ENCODE measurements at regions not wholly inside any gene's neighbourhood (a gene's known extent, or its start where the extent isn't known, plus 50 kb on each side); places are given as distances from the start of the nearest gene placed in this dataset.
"Not testable (repeated sequence)": the region's sequence is repeated elsewhere in the genome, so short reads cannot be mapped to it uniquely, and the experiment has no call there.

DNA sequence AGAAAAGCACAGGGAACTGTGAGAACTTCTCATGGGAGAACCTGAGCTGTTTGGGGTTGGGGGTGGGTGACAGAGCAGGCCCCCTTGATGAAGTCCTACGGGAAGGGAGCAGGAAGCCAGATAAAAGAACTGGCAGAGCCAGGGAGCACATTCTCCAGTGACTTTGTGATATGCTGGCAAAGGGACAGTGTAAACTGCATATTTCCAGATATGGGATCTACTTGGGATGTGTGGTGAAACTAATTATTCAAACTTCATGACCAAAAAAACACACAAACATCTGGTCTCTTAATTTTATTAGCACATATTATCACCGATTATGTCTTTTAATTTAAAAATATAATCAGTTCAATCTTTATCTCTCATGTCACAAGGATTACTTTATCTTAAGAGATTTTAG, 266.0 kb downstream of the PAPSS1 start:
- Histone ChIP-seq H3K4me1 (ENCODE audit: control insufficient read depth in 1 of 2, insufficient read depth in 2 of 2, low read length in 2 of 2) (no peaks in the 10 kb centered on the region), H3K27me3 (ENCODE audit: control insufficient read depth in 1 of 2, insufficient read depth in 2 of 2, low read length in 1 of 2) (no peaks in the 10 kb centered on the region), H3K36me3 (ENCODE audit: control insufficient read depth in 1 of 2, insufficient read depth in 2 of 2, low read length in 1 of 2) (no peaks in the 10 kb centered on the region), H3K4me3 (ENCODE audit: low read length in 2 of 2) (no peak overlapping the region), H3K27ac (ENCODE audit: low read depth in 1 of 2, low read length in 2 of 2) (no peak overlapping the region), H3K9me3 (ENCODE audit: control insufficient read depth, low read length) (no peaks in the 10 kb centered on the region)
- intact Hi-C loops (cut with DNase I): no loop called here
- ATAC-seq (ENCODE audit: low FRiP score): no peak
- WGBS, 2 donors: 7 to 8% methylated on average over 2 of the region's 2 CpGs
- no peak for DNase-seq

DNA sequence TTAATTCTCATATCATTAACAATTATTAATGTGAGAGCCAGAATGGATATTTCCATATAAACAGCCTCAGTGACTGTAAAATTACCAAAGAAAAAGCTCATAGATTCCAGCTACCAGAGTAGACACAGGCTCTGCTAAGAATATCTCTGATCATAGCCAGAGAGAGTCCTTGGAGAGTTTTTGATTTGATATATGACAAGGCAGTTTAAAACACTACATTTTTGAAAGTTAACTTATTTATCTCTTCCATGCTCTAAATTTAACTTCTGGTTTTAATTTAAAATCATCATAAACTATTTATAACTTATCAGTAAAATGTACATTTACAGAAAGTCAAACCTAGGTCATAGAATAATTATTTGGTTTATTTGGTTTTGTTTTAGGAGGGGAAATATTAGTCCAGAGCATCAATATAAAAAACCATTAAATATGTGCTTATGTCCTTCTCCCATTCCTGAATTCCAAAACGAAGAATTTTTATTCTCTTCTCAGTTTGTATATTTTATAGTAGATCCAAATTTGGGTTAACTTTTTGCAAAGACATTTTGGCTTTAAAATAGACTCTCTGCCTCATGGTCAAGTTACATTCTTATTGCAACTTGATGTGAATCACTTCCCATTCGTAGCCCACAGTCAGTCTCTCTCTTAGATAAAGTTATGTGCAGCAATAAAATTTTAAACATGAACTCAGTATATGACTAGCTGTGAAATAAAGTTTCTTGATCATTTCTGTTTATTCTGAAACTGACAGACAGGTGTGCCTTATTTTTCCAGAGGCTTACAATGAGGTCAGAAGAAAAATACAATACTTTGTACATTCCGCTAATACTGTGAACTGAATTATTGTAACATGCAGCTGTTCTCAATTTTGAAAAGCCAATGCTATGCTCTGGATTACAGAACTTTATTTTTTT, 267.1 kb downstream of the PAPSS1 start:
- no peaks in the 10 kb centered on the region for H3K4me1 ChIP-seq (ENCODE audit: control insufficient read depth in 1 of 2, insufficient read depth in 2 of 2, low read length in 2 of 2)
- no peak overlapping the region for H3K4me3 ChIP-seq (ENCODE audit: low read length in 2 of 2)
- no peaks in the 10 kb centered on the region for H3K9me3 ChIP-seq (ENCODE audit: control insufficient read depth, low read length)
- no peaks in the 10 kb centered on the region for H3K36me3 ChIP-seq (ENCODE audit: control insufficient read depth in 1 of 2, insufficient read depth in 2 of 2, low read length in 1 of 2)
- DNase-seq: no peak
- H3K27ac ChIP-seq (ENCODE audit: low read depth in 1 of 2, low read length in 2 of 2): no peak overlapping the region
- ATAC-seq (ENCODE audit: low FRiP score): no peak
- 16% methylated on average over 3 of the region's 3 CpGs for WGBS, 2 donors
- H3K27me3 ChIP-seq (ENCODE audit: control insufficient read depth in 1 of 2, insufficient read depth in 2 of 2, low read length in 1 of 2): no peaks in the 10 kb centered on the region
- intact Hi-C loops (cut with DNase I): no loop called here

DNA sequence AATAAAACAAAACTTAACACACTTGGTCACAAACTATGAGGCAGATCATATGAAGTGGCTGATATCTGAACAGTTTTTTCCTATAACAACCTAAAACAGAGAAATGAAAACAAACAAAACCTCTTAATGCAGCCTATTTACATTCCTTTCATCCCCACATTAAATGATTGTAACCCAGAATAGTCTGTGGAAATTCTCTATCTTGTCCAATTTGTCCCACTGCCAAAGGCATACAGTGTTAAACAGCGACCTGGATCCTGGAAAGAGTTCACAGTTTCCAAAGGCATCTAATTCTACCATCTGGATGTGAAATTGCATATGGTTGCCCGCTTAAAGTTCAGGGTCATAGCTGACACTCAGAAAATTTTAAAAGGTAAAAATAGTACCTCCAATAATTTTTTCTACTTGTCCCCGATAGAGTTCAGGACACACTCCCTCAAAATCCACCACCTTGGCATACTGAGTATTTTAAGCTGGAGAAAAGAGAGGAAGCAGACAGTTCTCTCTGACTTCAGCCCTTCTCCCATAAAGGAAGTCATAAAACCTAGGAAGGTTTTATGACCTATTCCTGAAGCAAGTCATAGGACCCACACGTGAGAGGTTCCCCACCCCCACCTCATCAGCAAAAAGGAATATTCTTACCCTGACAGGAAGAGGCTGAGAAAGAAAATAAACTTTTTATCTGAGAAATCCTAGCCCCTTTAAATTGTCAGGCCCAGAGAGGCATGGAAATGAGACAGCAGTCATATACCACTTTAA, 270.2 kb downstream of the PAPSS1 start:
- Histone ChIP-seq H3K9me3 (ENCODE audit: control insufficient read depth, low read length) (no peaks in the 10 kb centered on the region), H3K36me3 (ENCODE audit: control insufficient read depth in 1 of 2, insufficient read depth in 2 of 2, low read length in 1 of 2) (no peaks in the 10 kb centered on the region), H3K4me1 (ENCODE audit: control insufficient read depth in 1 of 2, insufficient read depth in 2 of 2, low read length in 2 of 2) (no peaks in the 10 kb centered on the region), H3K27me3 (ENCODE audit: control insufficient read depth in 1 of 2, insufficient read depth in 2 of 2, low read length in 1 of 2) (no peaks in the 10 kb centered on the region), H3K27ac (ENCODE audit: low read depth in 1 of 2, low read length in 2 of 2) (no peak overlapping the region), H3K4me3 (ENCODE audit: low read length in 2 of 2) (no peak overlapping the region)
- no peak for ATAC-seq (ENCODE audit: low FRiP score)
- intact Hi-C loops (cut with DNase I): no loop called here
- DNase-seq: no peak
- 56 to 58% methylated on average over 4 of the region's 4 CpGs for WGBS, 2 donors

DNA sequence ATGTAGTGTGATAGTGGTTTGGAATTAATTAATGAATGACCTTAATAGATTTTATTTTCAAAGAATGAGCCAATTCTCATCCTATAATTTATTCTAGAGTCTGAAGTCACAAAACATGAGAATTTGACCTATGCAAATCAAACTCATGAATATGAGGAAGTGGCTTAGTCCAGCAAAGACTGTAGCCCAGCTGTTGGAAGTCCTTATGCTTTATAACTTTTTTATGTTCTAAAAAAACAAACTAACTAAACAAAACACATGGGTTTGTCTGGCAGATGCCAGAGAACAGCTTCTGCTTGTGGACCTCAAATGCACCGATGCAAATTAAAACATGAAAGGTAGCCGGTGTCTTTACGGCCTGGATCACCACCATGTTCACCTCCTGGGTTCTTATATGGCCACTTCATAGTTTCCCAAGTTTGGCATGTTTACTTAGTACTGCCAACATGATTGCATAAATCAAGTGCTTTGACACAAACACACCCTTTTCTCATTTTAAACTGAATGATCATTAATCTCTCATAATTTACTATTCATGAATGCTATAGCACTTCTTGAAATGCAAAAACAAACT, 277.4 kb downstream of the PAPSS1 start:
- ATAC-seq (ENCODE audit: low FRiP score): no peak
- intact Hi-C loops (cut with DNase I): no loop called here
- no peaks in the 10 kb centered on the region for H3K27me3 ChIP-seq (ENCODE audit: control insufficient read depth in 1 of 2, insufficient read depth in 2 of 2, low read length in 1 of 2)
- 78 to 88% methylated on average over 3 of the region's 3 CpGs for WGBS, 2 donors
- no peaks in the 10 kb centered on the region for H3K9me3 ChIP-seq (ENCODE audit: control insufficient read depth, low read length)
- H3K27ac ChIP-seq (ENCODE audit: low read depth in 1 of 2, low read length in 2 of 2): no peak overlapping the region
- no peaks in the 10 kb centered on the region for H3K36me3 ChIP-seq (ENCODE audit: control insufficient read depth in 1 of 2, insufficient read depth in 2 of 2, low read length in 1 of 2)
- no peak for DNase-seq
- H3K4me1 ChIP-seq (ENCODE audit: control insufficient read depth in 1 of 2, insufficient read depth in 2 of 2, low read length in 2 of 2): no peaks in the 10 kb centered on the region
- H3K4me3 ChIP-seq (ENCODE audit: low read length in 2 of 2): no peak overlapping the region

DNA sequence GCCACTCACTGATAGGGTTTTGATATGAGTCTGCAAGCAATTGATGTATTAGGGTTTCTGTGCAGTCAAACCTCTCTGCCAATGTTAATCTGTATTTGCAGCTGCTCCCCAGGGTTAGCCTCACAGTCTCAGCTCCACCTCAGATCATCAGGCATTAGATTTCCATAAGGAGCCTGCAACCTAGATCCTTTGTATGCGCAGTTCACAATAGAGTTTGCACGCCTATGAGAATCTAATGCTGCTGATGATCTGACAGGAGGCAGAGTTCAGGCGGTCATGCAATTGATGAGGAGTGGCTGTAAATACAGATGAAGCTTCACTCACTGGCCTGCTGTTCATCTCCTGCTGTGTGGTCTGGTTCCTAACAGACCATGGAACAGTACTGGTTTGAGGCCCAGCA, 280.6 kb downstream of the PAPSS1 start:
- intact Hi-C loops (cut with DNase I): no loop called here
- no peaks in the 10 kb centered on the region for H3K27me3 ChIP-seq (ENCODE audit: control insufficient read depth in 1 of 2, insufficient read depth in 2 of 2, low read length in 1 of 2)
- no peaks in the 10 kb centered on the region for H3K4me1 ChIP-seq (ENCODE audit: control insufficient read depth in 1 of 2, insufficient read depth in 2 of 2, low read length in 2 of 2)
- ATAC-seq (ENCODE audit: low FRiP score): no peak
- no peak for DNase-seq
- no peaks in the 10 kb centered on the region for H3K9me3 ChIP-seq (ENCODE audit: control insufficient read depth, low read length)
- H3K36me3 ChIP-seq (ENCODE audit: control insufficient read depth in 1 of 2, insufficient read depth in 2 of 2, low read length in 1 of 2): no peaks in the 10 kb centered on the region
- 97 to 98% methylated on average over 3 of the region's 3 CpGs for WGBS, 2 donors
- H3K4me3 ChIP-seq (ENCODE audit: low read length in 2 of 2): no peak overlapping the region
- no peak overlapping the region for H3K27ac ChIP-seq (ENCODE audit: low read depth in 1 of 2, low read length in 2 of 2)

DNA sequence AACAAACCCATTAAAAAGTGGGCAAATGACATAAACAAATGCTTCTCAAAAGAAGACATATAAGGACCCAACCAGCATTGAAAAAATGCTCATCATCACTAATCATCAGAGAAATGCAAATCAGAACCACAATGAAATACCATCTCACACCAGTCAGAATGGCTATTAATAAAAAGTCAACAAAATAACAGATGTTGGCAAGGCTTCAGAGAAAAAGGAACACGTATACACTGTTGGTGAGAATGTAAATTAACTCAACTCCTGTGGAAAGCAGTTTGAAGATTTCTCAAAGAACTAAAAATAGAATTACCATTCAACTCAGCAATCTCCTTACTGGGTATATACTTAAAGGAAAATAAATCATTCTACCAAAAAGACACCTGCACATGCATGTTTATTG, 283.6 kb downstream of the PAPSS1 start:
- DNase-seq; intact Hi-C loops (cut with DNase I); H3K27me3 ChIP-seq (ENCODE audit: control insufficient read depth in 1 of 2, insufficient read depth in 2 of 2, low read length in 1 of 2); ATAC-seq (ENCODE audit: low FRiP score); H3K4me1 ChIP-seq (ENCODE audit: control insufficient read depth in 1 of 2, insufficient read depth in 2 of 2, low read length in 2 of 2); H3K9me3 ChIP-seq (ENCODE audit: control insufficient read depth, low read length); H3K4me3 ChIP-seq (ENCODE audit: low read length in 2 of 2); H3K36me3 ChIP-seq (ENCODE audit: control insufficient read depth in 1 of 2, insufficient read depth in 2 of 2, low read length in 1 of 2); H3K27ac ChIP-seq (ENCODE audit: low read depth in 1 of 2, low read length in 2 of 2): not testable (repeated sequence)
- WGBS, 2 donors: 38 to 43% methylated on average over 1 of the region's 1 CpG

DNA sequence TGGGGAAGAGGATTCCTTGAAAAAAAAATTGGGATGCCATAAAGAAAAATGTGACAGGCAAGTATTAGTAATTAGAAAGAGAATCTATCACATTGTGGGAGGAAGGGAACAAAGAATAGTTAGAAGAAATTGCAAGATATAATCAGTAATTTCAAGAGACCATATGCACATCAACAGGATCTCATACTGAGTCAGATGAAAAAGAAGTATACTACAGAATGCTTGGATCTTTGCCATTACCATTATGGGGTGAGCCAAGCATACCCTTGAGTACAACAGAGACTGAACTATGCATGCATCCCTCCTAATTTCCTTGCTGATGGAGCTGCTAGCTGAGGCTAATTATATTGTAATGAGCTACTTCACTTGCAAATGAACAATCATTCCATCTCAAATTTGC, 287.6 kb downstream of the PAPSS1 start:
- Histone ChIP-seq H3K4me1 (ENCODE audit: control insufficient read depth in 1 of 2, insufficient read depth in 2 of 2, low read length in 2 of 2) (no peaks in the 10 kb centered on the region), H3K36me3 (ENCODE audit: control insufficient read depth in 1 of 2, insufficient read depth in 2 of 2, low read length in 1 of 2) (no peaks in the 10 kb centered on the region), H3K27me3 (ENCODE audit: control insufficient read depth in 1 of 2, insufficient read depth in 2 of 2, low read length in 1 of 2) (no peaks in the 10 kb centered on the region), H3K9me3 (ENCODE audit: control insufficient read depth, low read length) (no peaks in the 10 kb centered on the region), H3K4me3 (ENCODE audit: low read length in 2 of 2) (no peak overlapping the region), H3K27ac (ENCODE audit: low read depth in 1 of 2, low read length in 2 of 2) (no peak overlapping the region)
- intact Hi-C loops (cut with DNase I): no loop called here
- DNase-seq (no peak), ATAC-seq (ENCODE audit: low FRiP score) (no peak)

DNA sequence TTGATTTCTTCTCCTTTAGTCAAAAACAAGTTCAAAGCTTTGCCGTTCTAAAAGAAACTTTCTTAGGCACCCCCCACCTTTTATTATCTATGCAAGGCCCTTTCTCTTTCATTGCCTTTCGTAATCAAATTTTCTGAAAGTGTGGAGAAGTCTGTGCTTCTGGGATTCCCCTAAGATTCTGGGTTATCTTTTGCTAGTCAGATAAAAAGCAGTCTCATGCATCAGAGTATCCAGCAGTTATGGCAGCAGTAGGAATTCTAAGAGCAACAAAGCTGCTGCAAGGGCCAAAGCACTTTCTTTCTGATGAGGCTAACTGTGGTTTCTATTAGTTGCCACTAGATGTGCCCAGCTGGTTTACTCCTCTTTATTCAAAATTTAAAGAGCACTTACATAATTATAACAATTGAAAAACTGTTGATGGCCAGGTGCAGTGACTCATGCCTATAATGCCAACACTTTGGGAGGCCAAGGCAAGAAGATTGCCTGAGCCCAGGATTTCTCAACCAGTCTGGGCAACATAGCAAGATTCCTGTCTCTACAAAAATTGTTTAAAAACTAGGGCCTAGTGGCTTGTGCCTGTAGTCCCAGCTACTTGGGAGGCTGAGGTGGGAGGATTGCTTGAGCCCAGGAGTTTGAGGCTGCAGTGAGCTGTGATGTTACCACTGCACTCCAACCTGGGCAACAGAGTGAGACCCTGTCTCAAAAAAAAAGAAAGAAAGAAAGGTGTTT, 296.2 kb downstream of the PAPSS1 start:
- intact Hi-C loops (cut with DNase I): no loop called here
- DNase-seq: no peak
- H3K27me3 ChIP-seq (ENCODE audit: control insufficient read depth in 1 of 2, insufficient read depth in 2 of 2, low read length in 1 of 2): no peaks in the 10 kb centered on the region
- H3K36me3 ChIP-seq (ENCODE audit: control insufficient read depth in 1 of 2, insufficient read depth in 2 of 2, low read length in 1 of 2): no peaks in the 10 kb centered on the region
- no peaks in the 10 kb centered on the region for H3K4me1 ChIP-seq (ENCODE audit: control insufficient read depth in 1 of 2, insufficient read depth in 2 of 2, low read length in 2 of 2)
- no peaks in the 10 kb centered on the region for H3K9me3 ChIP-seq (ENCODE audit: control insufficient read depth, low read length)
- 93 to 94% methylated on average over 2 of the region's 2 CpGs for WGBS, 2 donors
- no peak overlapping the region for H3K4me3 ChIP-seq (ENCODE audit: low read length in 2 of 2)
- ATAC-seq (ENCODE audit: low FRiP score): no peak
- no peak overlapping the region for H3K27ac ChIP-seq (ENCODE audit: low read depth in 1 of 2, low read length in 2 of 2)
